ENCODE measurements at regions not wholly inside any gene's neighbourhood (a gene's known extent, or its start where the extent isn't known, plus 50 kb on each side); places are given as distances from the start of the nearest gene placed in this dataset.

DNA sequence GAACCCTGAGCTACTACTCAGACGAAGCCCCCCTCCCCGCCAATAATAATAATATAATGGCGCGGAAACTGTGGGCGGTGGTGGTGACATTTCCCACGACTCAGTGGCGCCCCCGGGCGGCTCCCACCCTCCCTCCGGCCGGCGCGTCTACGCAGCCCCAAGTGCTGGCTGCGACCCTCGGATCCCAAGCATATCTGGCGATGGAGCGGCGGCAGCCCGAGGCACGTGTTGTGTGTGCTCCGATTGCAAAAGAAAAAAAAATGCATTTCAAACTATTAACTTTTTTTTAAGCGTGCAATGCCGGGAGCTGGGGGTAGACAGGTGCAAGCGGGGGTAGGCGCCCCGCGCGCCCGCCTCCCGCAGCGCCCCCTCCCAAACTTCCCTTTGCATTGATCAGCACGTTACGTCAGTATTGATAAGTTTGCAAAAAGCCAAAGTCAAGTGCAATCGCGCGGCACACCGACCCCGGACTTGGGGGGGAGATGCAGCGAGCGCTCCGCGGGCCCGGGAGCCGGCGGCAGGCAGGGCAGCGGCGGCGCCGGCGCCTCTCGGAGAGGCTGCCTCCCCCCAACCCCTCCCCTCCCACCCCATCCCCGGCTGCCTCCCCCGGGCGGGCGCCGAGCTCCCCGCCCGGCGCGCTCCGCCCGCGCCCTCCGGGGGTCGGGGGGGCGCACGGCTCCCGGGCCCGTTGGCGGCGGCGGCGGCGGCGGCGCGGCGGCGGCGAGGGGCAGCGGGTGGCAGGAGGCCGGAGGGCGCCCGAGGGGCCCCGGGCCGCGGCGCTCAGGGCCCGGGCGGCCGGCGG, 113.1 kb upstream of the MYL2 start:
- TF ChIP-seq, protein P1, sequence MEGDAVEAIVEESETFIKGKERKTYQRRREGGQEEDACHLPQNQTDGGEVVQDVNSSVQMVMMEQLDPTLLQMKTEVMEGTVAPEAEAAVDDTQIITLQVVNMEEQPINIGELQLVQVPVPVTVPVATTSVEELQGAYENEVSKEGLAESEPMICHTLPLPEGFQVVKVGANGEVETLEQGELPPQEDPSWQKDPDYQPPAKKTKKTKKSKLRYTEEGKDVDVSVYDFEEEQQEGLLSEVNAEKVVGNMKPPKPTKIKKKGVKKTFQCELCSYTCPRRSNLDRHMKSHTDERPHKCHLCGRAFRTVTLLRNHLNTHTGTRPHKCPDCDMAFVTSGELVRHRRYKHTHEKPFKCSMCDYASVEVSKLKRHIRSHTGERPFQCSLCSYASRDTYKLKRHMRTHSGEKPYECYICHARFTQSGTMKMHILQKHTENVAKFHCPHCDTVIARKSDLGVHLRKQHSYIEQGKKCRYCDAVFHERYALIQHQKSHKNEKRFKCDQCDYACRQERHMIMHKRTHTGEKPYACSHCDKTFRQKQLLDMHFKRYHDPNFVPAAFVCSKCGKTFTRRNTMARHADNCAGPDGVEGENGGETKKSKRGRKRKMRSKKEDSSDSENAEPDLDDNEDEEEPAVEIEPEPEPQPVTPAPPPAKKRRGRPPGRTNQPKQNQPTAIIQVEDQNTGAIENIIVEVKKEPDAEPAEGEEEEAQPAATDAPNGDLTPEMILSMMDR (IDR thresholded peaks at IDR 0.05; ENCODE audit: low read depth, low read length) = no peak
- no peak for TF ChIP-seq EZH2phosphoT487 (IDR thresholded peaks at IDR 0.05; ENCODE audit: low read depth)

All from OCI-LY3 (cell line).